Lower leg skin (tissue), 3 donors: ENCODE measurements at regions not wholly inside any gene's neighbourhood (a gene's known extent, or its start where the extent isn't known, plus 50 kb on each side); places are given as distances from the start of the nearest gene placed in this dataset.

Experiments used
- CTCF ChIP-seq, 3 donors: fragments of 450-650 bp; IDR thresholded peaks; one replicate each; pipeline ENCODE4 v1.5.1; 2016; ENCODE audit warnings: antibody characterized with exemption in 3 of 3, mild to moderate bottlenecking in 3 of 3, moderate library complexity in 2 of 3
- POLR2A ChIP-seq, 2 donors: fragments of 450-650 bp; IDR thresholded peaks; one replicate each; pipeline ENCODE4 v1.6.1; 2016 to 2017; ENCODE audit warnings: antibody characterized with exemption in 2 of 2, mild to moderate bottlenecking in 1 of 2, moderate library complexity in 1 of 2

GRCh38 chr2:39546409-39546808 lies 109.3 kb upstream of the MAP4K3 start:
- no peak for TF ChIP-seq POLR2A (IDR thresholded peaks at IDR 0.05)
- no peak for TF ChIP-seq CTCF (IDR thresholded peaks at IDR 0.05)
